HUDEP-2 (cell line): ENCODE measurements at regions not wholly inside any gene's neighbourhood (a gene's known extent, or its start where the extent isn't known, plus 50 kb on each side); places are given as distances from the start of the nearest gene placed in this dataset.
A peak's percentile ranks its signal among the peaks of the same experiment; 100 is the strongest.
"Not testable (repeated sequence)": the region's sequence is repeated elsewhere in the genome, so short reads cannot be mapped to it uniquely, and the experiment has no call there.

ENCODE experiments used
- DNase-seq, 76 experiments: peaks; one replicate each; lab custom pipeline; 2025; ENCODE audit not compliant: unreplicated experiment in 76 of 76; lab: John Stamatoyannopoulos, UW

- no peak for DNase-seq
Measured at GRCh38 chr7:120033114-120033513, 239.9 kb upstream of the KCND2 start.

DNA sequence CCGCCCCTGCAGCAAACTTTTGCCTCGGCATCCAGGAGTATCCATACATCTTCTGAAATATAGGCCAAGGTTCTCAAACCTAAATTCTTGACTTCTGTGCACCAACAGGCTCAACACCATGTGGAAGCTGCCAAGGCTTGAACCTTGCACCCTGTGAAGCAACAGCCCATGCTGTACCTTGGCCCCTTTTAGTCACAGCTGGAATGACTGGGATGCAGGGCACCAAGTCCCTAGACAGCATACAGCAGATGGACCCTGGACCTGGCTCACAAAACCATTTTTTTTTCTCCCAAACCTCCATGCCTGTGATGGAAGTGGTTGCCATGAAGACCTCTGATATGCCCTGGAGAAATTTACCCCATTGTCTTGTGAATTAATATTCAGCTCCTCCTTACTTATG lies 233.8 kb upstream of the KCND2 start:
- DNase-seq, result no peak

- no peak for DNase-seq
Measured at GRCh38 chr7:120041798-120042197, 231.2 kb upstream of the KCND2 start.

- no peak for DNase-seq
Measured at GRCh38 chr7:120043250-120043649, 229.7 kb upstream of the KCND2 start.

DNA sequence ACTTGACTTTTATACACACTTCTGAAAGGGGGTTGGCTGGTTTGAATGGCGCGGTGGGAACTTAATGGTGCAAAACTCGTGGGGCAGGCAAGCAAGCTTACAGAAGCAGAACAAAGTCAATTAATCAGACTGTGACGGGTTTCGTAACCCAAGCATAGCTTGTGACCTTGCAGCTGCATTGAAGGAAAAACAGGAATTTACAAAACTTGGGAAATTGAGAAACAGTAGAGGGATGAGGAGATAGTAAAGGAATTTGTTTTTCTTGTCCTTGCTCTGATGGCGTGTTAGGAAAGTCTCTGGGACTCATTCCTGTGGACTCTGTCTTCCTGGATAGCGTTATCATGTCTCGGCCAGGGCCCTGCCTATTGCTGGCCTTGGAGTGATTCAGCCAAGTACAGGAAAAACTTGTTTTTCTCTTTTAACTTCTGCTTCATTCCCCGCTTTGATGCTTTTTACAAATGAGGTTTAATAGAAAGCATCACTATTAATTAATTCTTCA lies 220.0 kb upstream of the KCND2 start:
- DNase-seq, result no peak

DNA sequence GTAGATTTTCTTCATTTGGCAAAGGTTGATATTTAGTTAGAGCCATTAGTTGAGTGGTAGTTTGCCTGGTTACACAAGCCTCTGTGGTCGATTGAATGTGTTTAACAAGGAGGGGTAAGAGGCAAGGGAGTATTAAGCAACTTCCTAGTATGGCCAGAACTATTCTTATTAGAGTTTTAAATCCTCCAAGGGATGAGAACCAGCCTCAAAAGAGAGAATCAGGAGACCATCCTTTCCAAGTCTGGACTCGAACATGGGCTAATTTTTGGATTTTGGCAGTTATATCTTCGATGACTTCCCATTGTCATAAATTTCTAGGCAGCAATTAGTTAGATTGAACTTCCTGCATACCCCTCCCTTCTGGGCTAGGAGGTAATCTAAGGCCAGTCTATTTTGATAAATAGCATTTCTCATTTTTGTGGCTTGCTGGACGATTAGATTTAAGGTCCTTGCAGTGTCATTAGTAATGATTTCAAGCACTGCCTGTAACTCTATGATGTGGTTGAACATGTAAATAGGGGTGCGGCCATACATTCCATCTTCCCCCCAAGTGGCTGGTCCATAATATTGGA lies 219.5 kb upstream of the KCND2 start:
- DNase-seq, result no peak

GRCh38 chr7:120054376-120055100 lies 218.4 kb upstream of the KCND2 start:
- no peak for DNase-seq

- DNase-seq, result no peak
Measured at GRCh38 chr7:120055300-120055699, 217.7 kb upstream of the KCND2 start.

DNA sequence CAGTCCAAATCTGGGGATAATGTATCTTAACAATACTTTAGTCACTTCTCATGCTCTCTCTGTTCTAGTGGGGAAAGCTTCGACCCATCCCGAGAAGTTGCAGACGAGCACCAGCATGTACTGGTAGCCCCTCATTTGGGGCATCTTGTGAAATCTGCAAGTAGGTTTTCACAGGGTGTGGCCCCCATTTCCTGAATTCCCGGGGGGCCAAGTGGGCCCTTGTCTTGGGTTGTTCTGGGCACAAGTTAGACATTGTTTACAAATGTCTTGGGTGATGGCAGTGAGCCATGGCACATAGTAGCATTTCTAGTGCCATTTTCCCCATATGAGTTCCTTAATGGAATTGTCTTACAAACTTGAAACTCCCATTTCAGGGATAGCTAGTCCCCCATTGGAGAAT lies 216.7 kb upstream of the KCND2 start:
- no peak for DNase-seq

GRCh38 chr7:120059641-120060040 lies 213.3 kb upstream of the KCND2 start:
- DNase-seq, result no peak

GRCh38 chr7:120060281-120060680 lies 212.7 kb upstream of the KCND2 start:
- DNase-seq, result no peak

- no peak for DNase-seq
Measured at GRCh38 chr7:120060875-120061274, 212.1 kb upstream of the KCND2 start.

- no peak for DNase-seq
Measured at GRCh38 chr7:120064565-120064964, 208.4 kb upstream of the KCND2 start.

GRCh38 chr7:120066898-120067297 lies 206.1 kb upstream of the KCND2 start:
- not testable (repeated sequence) for DNase-seq

- DNase-seq, result no peak
Measured at GRCh38 chr7:120070201-120070600, 202.8 kb upstream of the KCND2 start.

DNA sequence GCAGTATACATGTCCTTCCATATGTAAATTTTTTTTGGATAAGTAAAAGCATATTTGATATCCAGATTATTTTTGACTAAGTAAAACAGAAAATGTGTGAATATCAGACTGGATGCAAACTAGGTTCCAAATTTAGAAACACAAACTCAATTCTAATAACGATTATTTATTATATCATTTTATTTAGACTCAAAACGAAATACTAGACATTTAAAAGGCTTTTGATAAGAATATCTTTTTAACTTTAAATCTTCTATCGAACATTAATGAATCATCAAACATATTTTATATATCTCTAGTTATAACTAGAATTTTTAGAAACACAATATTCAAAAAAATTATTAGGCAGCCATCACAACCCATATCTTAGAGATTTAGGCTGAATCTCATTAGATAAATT lies 195.2 kb upstream of the KCND2 start:
- no peak for DNase-seq

DNA sequence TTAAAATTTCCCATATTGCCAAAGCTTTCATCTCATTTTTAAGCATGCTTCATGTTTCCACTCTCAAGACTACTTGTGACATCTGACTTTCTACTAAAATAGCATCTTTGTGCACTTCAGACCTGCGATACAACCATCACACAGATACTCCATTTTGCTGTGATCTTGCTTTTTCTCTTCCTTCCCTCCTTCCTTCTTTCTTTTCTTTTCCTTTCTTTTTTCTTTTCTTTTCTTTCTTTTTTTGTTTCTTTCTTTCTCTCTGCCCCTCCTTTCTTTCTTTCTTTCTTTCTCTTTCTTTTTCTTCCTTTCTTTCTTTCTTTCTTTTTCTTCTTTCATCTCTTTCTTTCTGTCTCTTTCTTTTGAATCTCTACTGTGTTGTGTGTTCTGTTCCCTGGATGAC lies 194.0 kb upstream of the KCND2 start:
- no peak for DNase-seq

- peak in 12 of 76 experiments; percentile 1 to 46 (median 13) for DNase-seq
Measured at GRCh38 chr7:120079704-120080103, 193.3 kb upstream of the KCND2 start.

DNA sequence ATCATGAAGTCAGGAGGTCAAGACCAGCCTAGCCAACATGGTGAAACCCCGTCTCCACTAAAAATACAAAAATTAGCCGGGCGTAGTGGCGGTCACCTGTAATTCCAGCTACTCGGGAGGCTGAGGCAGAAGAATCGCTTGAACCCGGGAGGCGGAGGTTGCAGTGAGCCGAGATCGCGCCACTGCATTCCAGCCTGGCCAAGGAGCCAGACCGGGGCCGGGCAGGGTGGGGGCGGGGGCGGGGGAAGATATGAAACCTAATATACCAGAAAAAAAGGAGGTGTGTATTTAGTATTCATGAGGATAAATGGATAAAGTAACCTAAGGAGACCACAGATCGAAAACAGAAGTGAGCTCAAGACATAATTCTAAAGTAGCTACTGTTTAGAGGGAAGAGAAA lies 186.5 kb upstream of the KCND2 start:
- DNase-seq, result not testable (repeated sequence)

- DNase-seq, result peak in 1 of 76 experiments; percentile 8
Measured at GRCh38 chr7:120089968-120090367, 183.0 kb upstream of the KCND2 start.

GRCh38 chr7:120091807-120092206 lies 181.2 kb upstream of the KCND2 start:
- no peak for DNase-seq

GRCh38 chr7:120097020-120097419 lies 176.0 kb upstream of the KCND2 start:
- no peak for DNase-seq
